ENCODE measurements at regions not wholly inside any gene's neighbourhood (a gene's known extent, or its start where the extent isn't known, plus 50 kb on each side); places are given as distances from the start of the nearest gene placed in this dataset.
A peak's percentile ranks its signal among the peaks of the same experiment; 100 is the strongest.

DNA sequence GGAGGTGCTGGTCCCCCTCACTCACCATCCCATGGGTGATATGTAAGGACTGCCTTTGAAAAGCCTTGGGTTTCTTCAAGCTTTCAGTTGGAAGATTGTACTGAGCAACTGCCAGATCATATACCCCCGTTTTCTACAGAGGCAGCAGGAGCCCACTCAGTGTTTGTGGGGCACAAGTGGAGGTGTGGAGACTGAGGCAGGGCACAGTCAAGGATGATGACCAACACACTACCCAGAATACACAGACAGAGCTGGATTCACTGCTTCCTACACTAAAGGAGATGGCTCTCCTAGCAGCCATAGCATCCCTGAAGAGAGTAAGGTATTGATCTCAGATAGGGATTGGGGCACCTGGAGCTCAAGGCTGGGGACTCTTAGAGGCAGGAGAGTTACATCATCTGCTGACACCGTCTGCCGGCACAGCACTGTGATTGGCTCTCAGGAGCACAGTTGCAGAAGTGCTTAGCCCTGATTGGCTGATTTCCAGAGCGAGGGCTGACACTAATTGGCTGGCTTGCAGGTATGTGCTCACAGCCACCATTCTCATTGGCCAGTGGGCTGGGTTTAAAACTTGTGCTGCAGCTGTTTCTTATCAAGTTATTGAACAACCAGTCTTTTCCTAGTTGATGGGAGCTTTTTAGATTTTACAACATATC, 77.9 kb upstream of the PFKP start:
- Histone ChIP-seq H3K27ac (ENCODE audit: low read length) (no peak overlapping the region), H3K4me3 (ENCODE audit: low read length) (no peak overlapping the region), H3K4me1 (ENCODE audit: insufficient read depth, low read length) (peaks cover 16% of the 10 kb centered on the region), H3F3A (ENCODE audit: low read length, unreplicated experiment) (no peaks in the 10 kb centered on the region), H3K4me2 (ENCODE audit: low read length) (no peak overlapping the region), H3K9me2 (replicated peaks; ENCODE audit: low read length) (no peaks in the 10 kb centered on the region), H3K79me2 (ENCODE audit: low read length) (no peaks in the 10 kb centered on the region), H2AFZ (ENCODE audit: low read length) (no peak overlapping the region), H3K36me3 (ENCODE audit: low read depth, low read length) (no peaks in the 10 kb centered on the region), H4K20me1 (ENCODE audit: low read length) (no peaks in the 10 kb centered on the region), H3K9me3 (ENCODE audit: low read length) (no peaks in the 10 kb centered on the region), H3K27me3 (ENCODE audit: low read length) (no peaks in the 10 kb centered on the region), H3K9ac (ENCODE audit: low read length) (no peak overlapping the region)
- ChIA-PET POLR2A (ENCODE audit: unreplicated experiment) (no interaction called here), CTCF (no interaction called here)
- no peak for TF ChIP-seq EZH2 (IDR thresholded peaks at IDR 0.05; ENCODE audit: low read length, unreplicated experiment)
- no peak for TF ChIP-seq CTCF (conservative IDR thresholded peaks at IDR 0.05; ENCODE audit: low read depth, low read length)
- no peak for TF ChIP-seq EZH2phosphoT487 (IDR thresholded peaks at IDR 0.05; ENCODE audit: borderline replicate concordance, low read length)
- DNase-seq (no peak), ATAC-seq (no peak)
- BruUV-seq (replicated peaks), result no TSS peak
- intact Hi-C loops (cut with micrococcal nuclease), result no loop called here

DNA sequence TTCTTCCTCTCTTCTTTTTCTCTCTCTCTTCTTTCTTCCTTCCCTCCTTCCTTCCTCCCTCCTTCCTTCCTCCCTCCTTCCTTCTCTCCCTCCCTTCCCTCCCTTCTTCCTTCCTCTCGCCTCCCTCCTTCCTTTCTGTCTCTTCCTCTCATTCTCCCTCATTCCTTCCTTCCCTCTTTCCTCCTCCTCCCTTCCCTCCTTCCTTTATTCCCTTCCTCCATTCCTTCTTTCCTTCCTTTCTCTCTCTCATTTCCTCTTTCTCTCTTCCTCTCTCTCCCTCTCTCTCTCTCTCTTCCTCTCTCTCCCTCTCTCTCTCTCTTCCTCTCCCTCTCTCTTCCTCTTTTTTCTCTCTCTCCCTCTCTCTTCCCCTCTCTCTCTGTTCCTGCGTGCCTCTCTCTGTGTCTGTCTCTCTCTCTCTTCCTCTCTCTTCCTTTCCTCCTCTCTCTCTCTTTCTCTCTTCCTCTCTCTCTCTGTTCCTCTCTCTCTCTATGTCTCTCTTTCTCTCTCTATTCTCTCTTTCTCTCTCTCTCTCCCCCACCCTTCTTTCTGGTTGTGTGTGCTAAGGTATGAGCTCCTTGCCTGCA, 80.1 kb upstream of the PFKP start:
- H3K79me2 ChIP-seq (ENCODE audit: low read length), result no peaks in the 10 kb centered on the region
- H3F3A ChIP-seq (ENCODE audit: low read length, unreplicated experiment), result no peaks in the 10 kb centered on the region
- ChIA-PET CTCF (no interaction called here), POLR2A (ENCODE audit: unreplicated experiment) (interaction anchor here (0.5 kb wide), 1 partner anchor 74 kb away, joined by 3 read pairs; no protein-coding TSS in a partner anchor)
- no peak overlapping the region for H3K4me3 ChIP-seq (ENCODE audit: low read length)
- H3K36me3 ChIP-seq (ENCODE audit: low read depth, low read length), result no peaks in the 10 kb centered on the region
- H3K9ac ChIP-seq (ENCODE audit: low read length), result no peak overlapping the region
- H3K4me2 ChIP-seq (ENCODE audit: low read length), result no peak overlapping the region
- DNase-seq (no peak), ATAC-seq (no peak)
- no peak for TF ChIP-seq EZH2 (IDR thresholded peaks at IDR 0.05; ENCODE audit: low read length, unreplicated experiment)
- TF ChIP-seq EZH2phosphoT487 (IDR thresholded peaks at IDR 0.05; ENCODE audit: borderline replicate concordance, low read length), result no peak
- TF ChIP-seq CTCF (conservative IDR thresholded peaks at IDR 0.05; ENCODE audit: low read depth, low read length), result no peak
- H3K9me3 ChIP-seq (ENCODE audit: low read length), result no peaks in the 10 kb centered on the region
- no peak overlapping the region for H3K27ac ChIP-seq (ENCODE audit: low read length)
- H3K4me1 ChIP-seq (ENCODE audit: insufficient read depth, low read length), result peaks cover 16% of the 10 kb centered on the region
- no TSS peak for BruUV-seq (replicated peaks)
- no peak overlapping the region for H2AFZ ChIP-seq (ENCODE audit: low read length)
- no peaks in the 10 kb centered on the region for H3K9me2 ChIP-seq (replicated peaks; ENCODE audit: low read length)
- intact Hi-C loops (cut with micrococcal nuclease), result no loop called here
- no peaks in the 10 kb centered on the region for H3K27me3 ChIP-seq (ENCODE audit: low read length)
- H4K20me1 ChIP-seq (ENCODE audit: low read length), result no peaks in the 10 kb centered on the region

DNA sequence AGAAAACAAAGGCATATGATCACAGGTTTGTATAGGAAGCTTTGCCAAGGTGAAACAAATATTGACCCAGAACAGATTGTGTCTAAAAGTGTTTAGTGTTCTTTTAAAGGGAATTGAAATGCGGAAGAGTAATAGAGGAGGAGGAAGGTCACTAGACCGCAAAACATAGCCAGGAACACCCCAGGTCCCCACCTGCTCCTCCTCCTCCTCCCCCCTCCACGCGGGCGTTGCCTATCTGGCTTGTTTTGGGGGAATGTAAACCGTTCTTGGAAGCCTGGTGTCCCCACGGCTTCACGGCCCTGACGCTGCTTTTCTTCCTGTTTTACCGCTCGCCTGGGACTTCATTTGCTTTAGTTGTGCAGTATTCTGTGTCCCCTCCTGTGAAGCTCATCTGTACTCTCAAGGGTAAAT, 81.0 kb upstream of the PFKP start:
- Histone ChIP-seq H3K79me2 (ENCODE audit: low read length) (no peaks in the 10 kb centered on the region), H3F3A (ENCODE audit: low read length, unreplicated experiment) (no peaks in the 10 kb centered on the region), H3K9me2 (replicated peaks; ENCODE audit: low read length) (no peaks in the 10 kb centered on the region), H3K4me1 (ENCODE audit: insufficient read depth, low read length) (peaks cover 16% of the 10 kb centered on the region), H3K4me2 (ENCODE audit: low read length) (peak overlapping the region; percentile 79), H4K20me1 (ENCODE audit: low read length) (no peaks in the 10 kb centered on the region), H3K4me3 (ENCODE audit: low read length) (peak overlapping the region; percentile 56), H2AFZ (ENCODE audit: low read length) (peak overlapping the region; percentile 72), H3K27me3 (ENCODE audit: low read length) (no peaks in the 10 kb centered on the region), H3K36me3 (ENCODE audit: low read depth, low read length) (no peaks in the 10 kb centered on the region), H3K9me3 (ENCODE audit: low read length) (no peaks in the 10 kb centered on the region), H3K27ac (ENCODE audit: low read length) (peak overlapping the region; percentile 83), H3K9ac (ENCODE audit: low read length) (no peak overlapping the region; the same call in 1 of the 2 replicates)
- POLR2A ChIA-PET (ENCODE audit: unreplicated experiment), result interaction anchor here (0.5 kb wide), 1 partner anchor 75 kb away, joined by 3 read pairs; no protein-coding TSS in a partner anchor
- no TSS peak for BruUV-seq (replicated peaks)
- TF ChIP-seq EZH2 (IDR thresholded peaks at IDR 0.05; ENCODE audit: low read length, unreplicated experiment) (no peak), CTCF (conservative IDR thresholded peaks at IDR 0.05; ENCODE audit: low read depth, low read length) (no peak)
- ATAC-seq (peak; percentile 40), DNase-seq (no peak)
- intact Hi-C loops (cut with micrococcal nuclease), result no loop called here
- CTCF ChIA-PET, result interaction anchor here (1.0 kb wide), 1 partner anchor 18 kb away, joined by 3 read pairs; no protein-coding TSS in a partner anchor

All from PC-3 (cell line).